ENCODE measurements at regions not wholly inside any gene's neighbourhood (a gene's known extent, or its start where the extent isn't known, plus 50 kb on each side); places are given as distances from the start of the nearest gene placed in this dataset.

- POLR2A ChIA-PET: no interaction called here
- CTCF ChIA-PET: no interaction called here
- no peak for DNase-seq (ENCODE audit: extremely low spot score)
- TF ChIP-seq L3MBTL2 (conservative IDR thresholded peaks at IDR 0.05) (no peak), ZNF384 (IDR thresholded peaks at IDR 0.05) (no peak), TARDBP (IDR thresholded peaks at IDR 0.05) (no peak)
These were observed 118.7 kb downstream of the MRM1 start for GRCh38 chr17:36720131-36720530.

DNA sequence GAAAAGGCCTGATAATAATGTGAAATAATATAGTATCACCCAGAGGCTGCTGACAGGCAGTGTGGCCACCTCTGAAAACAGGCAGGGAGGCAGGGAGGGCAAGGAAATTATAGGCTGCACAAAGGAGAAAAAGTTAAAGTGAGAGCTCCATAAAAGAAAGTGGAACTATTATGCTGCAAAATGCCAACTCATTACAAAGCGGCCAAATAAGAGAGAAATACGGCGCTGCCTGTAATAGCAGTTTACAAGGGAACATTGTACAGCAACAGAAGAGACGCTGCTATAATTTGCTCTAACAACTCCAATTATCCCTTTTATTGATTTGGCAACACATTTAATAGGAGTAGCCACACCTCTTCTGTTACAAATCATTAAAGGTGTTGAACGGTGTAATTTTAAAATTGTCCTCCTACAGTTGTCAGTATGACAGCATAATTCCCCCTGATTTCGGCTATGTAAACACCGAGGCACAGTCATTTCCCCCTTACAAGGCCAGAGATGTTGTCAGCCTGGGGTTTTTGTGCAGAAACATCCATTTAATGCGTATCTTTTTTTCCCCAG, 120.3 kb downstream of the MRM1 start:
- TF ChIP-seq NFRKB (IDR thresholded peaks at IDR 0.05) (no peak), FOXA1 (IDR thresholded peaks at IDR 0.05) (no peak), PKNOX1 (IDR thresholded peaks at IDR 0.05) (peak; percentile 44; the same call in 1 of the 2 replicates)
- POLR2A ChIA-PET: interaction anchor here (2.1 to 2.3 kb wide), 2 partner anchors 12 to 15 kb away, joined by 7 to 9 read pairs; no protein-coding TSS in a partner anchor
- CTCF ChIA-PET: no interaction called here
- DNase-seq (ENCODE audit: extremely low spot score): no peak

DNA sequence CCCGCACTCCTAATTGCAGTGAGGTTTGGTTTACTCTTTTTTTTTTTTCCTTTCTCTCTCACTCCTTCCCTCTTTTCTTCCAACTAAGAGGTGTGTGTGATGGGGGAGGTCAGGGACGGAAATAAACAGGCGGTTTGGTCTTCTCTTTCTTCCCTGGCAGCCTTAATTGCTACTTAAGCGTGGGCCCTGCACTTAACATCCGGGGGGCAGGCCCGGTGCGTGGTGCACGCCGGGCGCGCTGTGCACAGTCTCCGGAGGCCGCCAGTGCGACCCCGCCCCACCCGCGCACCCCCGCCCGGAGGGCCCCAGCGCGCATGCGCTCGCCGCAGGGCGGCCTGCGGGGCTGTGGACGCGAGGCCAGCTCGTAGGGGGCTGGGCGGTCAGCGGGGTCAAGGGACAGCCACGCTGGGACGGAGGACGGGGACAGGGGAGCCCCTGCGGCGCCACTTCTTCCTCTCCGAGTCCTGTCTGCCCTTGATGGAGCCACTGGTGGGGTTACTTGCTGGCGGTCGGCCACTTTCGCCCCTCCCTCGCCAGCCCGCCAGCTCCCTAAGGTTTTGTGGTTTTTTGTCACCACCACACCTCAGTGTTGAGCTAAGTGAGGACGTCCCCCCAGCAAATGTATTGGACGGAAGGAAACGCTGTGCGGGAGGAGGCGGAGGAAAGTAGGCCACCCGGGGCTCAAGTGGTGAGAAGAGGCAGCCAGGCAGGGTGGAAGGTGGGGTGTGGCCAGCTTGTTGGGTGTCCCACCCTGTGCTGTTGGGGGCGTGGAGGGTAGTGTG, 120.9 kb downstream of the MRM1 start:
- CTCF ChIA-PET: no interaction called here

DNA sequence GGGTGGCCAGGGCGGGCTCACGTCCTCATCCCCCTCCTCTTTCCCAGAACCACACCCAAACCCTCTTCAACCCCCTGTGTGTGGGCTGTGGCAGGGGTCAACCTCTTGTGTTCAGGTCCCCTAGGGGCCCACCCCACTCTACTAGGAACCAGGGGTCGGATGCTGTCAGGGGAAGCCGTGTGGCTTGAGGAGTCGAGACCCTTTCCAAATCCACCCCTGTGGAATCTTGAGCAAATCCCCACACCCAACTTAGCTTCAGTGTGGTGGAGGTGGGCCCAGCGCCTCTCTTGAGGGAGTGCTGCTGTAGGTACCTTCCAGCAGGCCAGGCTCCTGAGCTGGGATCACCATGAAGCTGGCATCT, 121.5 kb downstream of the MRM1 start:
- ChIA-PET POLR2A (interaction anchor here (0.5 to 2.3 kb wide), 4 partner anchors 10 to 502 kb away, joined by 3 to 9 read pairs (median 5); no protein-coding TSS in a partner anchor), CTCF (interaction anchor here (0.6 kb wide), 2 partner anchors 32 to 135 kb away, joined by 3 read pairs; no protein-coding TSS in a partner anchor)
- no peak for DNase-seq (ENCODE audit: extremely low spot score)
- TF ChIP-seq SP1 (IDR thresholded peaks at IDR 0.05): no peak
- TF ChIP-seq L3MBTL2 (conservative IDR thresholded peaks at IDR 0.05): no peak

More for the DNA sequence above, 120.9 kb downstream of the MRM1 start:
- peak; percentile 83 for DNase-seq (ENCODE audit: extremely low spot score)
- POLR2A ChIA-PET: interaction anchor here (1.2 to 2.3 kb wide), 3 partner anchors 11 to 17 kb away, joined by 3 to 9 read pairs (median 7); no protein-coding TSS in a partner anchor
- TF ChIP-seq ARNT (IDR thresholded peaks at IDR 0.05): no peak
- TF ChIP-seq ZNF384 (IDR thresholded peaks at IDR 0.05): peak; percentile 62; the same call in 1 of the 2 replicates

DNA sequence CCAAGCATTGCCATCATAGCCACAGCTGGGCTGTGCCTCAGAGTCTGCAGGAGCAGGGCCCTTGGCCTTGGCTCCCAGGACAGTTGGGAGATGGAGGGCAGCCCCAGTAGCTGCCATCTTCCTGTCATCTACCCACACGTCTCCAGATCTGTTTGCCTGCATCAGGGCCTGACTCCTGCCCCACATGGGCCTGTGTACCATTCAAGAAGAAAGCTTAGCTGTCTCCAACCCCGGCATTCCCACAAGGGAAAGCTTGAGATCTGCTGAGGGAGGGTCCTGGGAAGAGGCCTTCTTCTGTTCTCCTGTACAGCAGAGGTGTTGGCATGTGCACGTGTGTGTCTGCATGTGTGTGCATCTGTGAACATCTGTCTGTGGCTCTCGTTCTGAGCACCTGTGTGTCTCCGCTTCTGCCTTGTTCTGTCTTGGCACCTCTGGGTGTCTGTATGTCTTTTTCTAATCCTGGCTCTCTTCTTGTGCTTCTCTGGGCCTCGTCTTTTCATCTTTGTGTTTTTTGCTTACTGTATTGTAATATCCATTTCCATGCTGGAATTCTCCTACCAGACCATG, 122.2 kb downstream of the MRM1 start:
- no peak for TF ChIP-seq L3MBTL2 (conservative IDR thresholded peaks at IDR 0.05)
- no peak for TF ChIP-seq ZNF384 (IDR thresholded peaks at IDR 0.05)
- TF ChIP-seq SP1 (IDR thresholded peaks at IDR 0.05): no peak
- no peak for TF ChIP-seq FOXK2 (IDR thresholded peaks at IDR 0.05)
- TF ChIP-seq BHLHE40 (IDR thresholded peaks at IDR 0.05; ENCODE audit: borderline replicate concordance): no peak
- no peak for TF ChIP-seq ELF4 (IDR thresholded peaks at IDR 0.05)
- TF ChIP-seq HDGF (IDR thresholded peaks at IDR 0.05; ENCODE audit: borderline replicate concordance): no peak
- no peak for TF ChIP-seq CTBP1 (IDR thresholded peaks at IDR 0.05; ENCODE audit: borderline replicate concordance)
- no peak for TF ChIP-seq NFRKB (IDR thresholded peaks at IDR 0.05)
- no peak for TF ChIP-seq FOXA1 (IDR thresholded peaks at IDR 0.05)
- TF ChIP-seq LEF1 (IDR thresholded peaks at IDR 0.05; ENCODE audit: borderline replicate concordance): no peak
- no peak for TF ChIP-seq SUZ12 (IDR thresholded peaks at IDR 0.05)
- no peak for TF ChIP-seq ARNT (IDR thresholded peaks at IDR 0.05)
- no peak for TF ChIP-seq FOXM1 (IDR thresholded peaks at IDR 0.05; ENCODE audit: borderline replicate concordance)
- no peak for TF ChIP-seq PKNOX1 (IDR thresholded peaks at IDR 0.05)
- TF ChIP-seq TARDBP (IDR thresholded peaks at IDR 0.05): no peak
- ChIA-PET CTCF (interaction anchor here (0.6 kb wide), 2 partner anchors 31 to 136 kb away, joined by 3 read pairs; no protein-coding TSS in a partner anchor), POLR2A (interaction anchor here (0.5 to 2.3 kb wide), 4 partner anchors 10 to 501 kb away, joined by 3 to 9 read pairs (median 5); no protein-coding TSS in a partner anchor)
- DNase-seq (ENCODE audit: extremely low spot score): no peak

DNA sequence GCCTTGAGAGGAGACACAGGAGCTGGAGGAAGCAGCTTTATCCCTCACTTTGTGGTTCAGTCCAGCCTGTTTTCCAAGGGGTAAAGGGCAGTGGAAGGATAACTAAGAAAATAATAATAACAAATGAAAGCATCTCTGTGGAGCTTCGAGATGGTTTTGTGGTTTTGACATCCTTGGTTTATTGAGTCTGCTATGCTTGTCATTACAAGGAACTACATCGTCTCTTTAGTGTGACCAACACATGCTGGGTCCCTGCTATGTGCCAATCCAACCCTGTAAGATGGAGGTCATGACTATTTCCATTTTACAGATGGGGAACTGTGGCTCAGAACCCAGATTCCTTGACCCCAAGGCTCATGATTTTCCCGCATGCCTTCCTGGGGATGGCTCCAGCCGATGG, 124.8 kb downstream of the MRM1 start:
- ChIA-PET CTCF (no interaction called here), POLR2A (no interaction called here)
- DNase-seq (ENCODE audit: extremely low spot score): no peak
- TF ChIP-seq L3MBTL2 (conservative IDR thresholded peaks at IDR 0.05) (no peak), BHLHE40 (IDR thresholded peaks at IDR 0.05; ENCODE audit: borderline replicate concordance) (no peak), PKNOX1 (IDR thresholded peaks at IDR 0.05) (no peak), NFRKB (IDR thresholded peaks at IDR 0.05) (no peak), FOXK2 (IDR thresholded peaks at IDR 0.05) (no peak), SUZ12 (IDR thresholded peaks at IDR 0.05) (no peak), ARNT (IDR thresholded peaks at IDR 0.05) (no peak), LEF1 (IDR thresholded peaks at IDR 0.05; ENCODE audit: borderline replicate concordance) (no peak), FOXM1 (IDR thresholded peaks at IDR 0.05; ENCODE audit: borderline replicate concordance) (no peak), SP1 (IDR thresholded peaks at IDR 0.05) (no peak), CTBP1 (IDR thresholded peaks at IDR 0.05; ENCODE audit: borderline replicate concordance) (no peak), TARDBP (IDR thresholded peaks at IDR 0.05) (no peak), ZNF384 (IDR thresholded peaks at IDR 0.05) (no peak), ELF4 (IDR thresholded peaks at IDR 0.05) (no peak), HDGF (IDR thresholded peaks at IDR 0.05; ENCODE audit: borderline replicate concordance) (no peak), FOXA1 (IDR thresholded peaks at IDR 0.05) (no peak)

All from HEK293T (cell line).